ENCODE measurements at regions not wholly inside any gene's neighbourhood (a gene's known extent, or its start where the extent isn't known, plus 50 kb on each side); places are given as distances from the start of the nearest gene placed in this dataset.
A peak's percentile ranks its signal among the peaks of the same experiment; 100 is the strongest.

- TF ChIP-seq CTCF (conservative IDR thresholded peaks at IDR 0.05; ENCODE audit: low read depth, low read length): no peak
- H3K4me3 ChIP-seq (ENCODE audit: low read depth, low read length): no peak overlapping the region
- DNase-seq (ENCODE audit: low read depth): peak; percentile 4
These were observed 121.1 kb upstream of the OTUD4 start for GRCh38 chr4:145301386-145302080.

- no peak for TF ChIP-seq CTCF (conservative IDR thresholded peaks at IDR 0.05; ENCODE audit: low read depth, low read length)
- no peak overlapping the region for H3K4me3 ChIP-seq (ENCODE audit: low read depth, low read length)
- peak; percentile 75 for DNase-seq (ENCODE audit: low read depth)
These were observed 119.1 kb upstream of the OTUD4 start for GRCh38 chr4:145299380-145300076.

GRCh38 chr4:145298885-145299284 is 118.5 kb upstream of the OTUD4 start:
- no peak for DNase-seq (ENCODE audit: low read depth)
- no peak overlapping the region for H3K4me3 ChIP-seq (ENCODE audit: low read depth, low read length)
- TF ChIP-seq CTCF (conservative IDR thresholded peaks at IDR 0.05; ENCODE audit: low read depth, low read length): no peak

- no peak for TF ChIP-seq CTCF (conservative IDR thresholded peaks at IDR 0.05; ENCODE audit: low read depth, low read length)
- no peak for DNase-seq (ENCODE audit: low read depth)
- H3K4me3 ChIP-seq (ENCODE audit: low read depth, low read length): no peak overlapping the region
These were observed 117.2 kb upstream of the OTUD4 start for GRCh38 chr4:145297556-145297955.

GRCh38 chr4:145295547-145295946 is 115.2 kb upstream of the OTUD4 start:
- no peak for DNase-seq (ENCODE audit: low read depth)
- H3K4me3 ChIP-seq (ENCODE audit: low read depth, low read length): no peak overlapping the region
- TF ChIP-seq CTCF (conservative IDR thresholded peaks at IDR 0.05; ENCODE audit: low read depth, low read length): no peak

GRCh38 chr4:145295122-145295521 is 114.7 kb upstream of the OTUD4 start:
- H3K4me3 ChIP-seq (ENCODE audit: low read depth, low read length): no peak overlapping the region
- DNase-seq (ENCODE audit: low read depth): no peak
- TF ChIP-seq CTCF (conservative IDR thresholded peaks at IDR 0.05; ENCODE audit: low read depth, low read length): no peak

GRCh38 chr4:145293658-145294057 is 113.3 kb upstream of the OTUD4 start:
- TF ChIP-seq CTCF (conservative IDR thresholded peaks at IDR 0.05; ENCODE audit: low read depth, low read length): no peak
- no peak for DNase-seq (ENCODE audit: low read depth)
- no peak overlapping the region for H3K4me3 ChIP-seq (ENCODE audit: low read depth, low read length)

Data from choroid plexus epithelial cell (primary cell).